H9 (cell line): ENCODE measurements at regions not wholly inside any gene's neighbourhood (a gene's known extent, or its start where the extent isn't known, plus 50 kb on each side); places are given as distances from the start of the nearest gene placed in this dataset.

Experiments
- DNase-seq: peaks from one replicate; pipeline ENCODE4 v3.0.0-alpha.2; 2017
- H2AFZ ChIP-seq: one replicate; pipeline ENCODE4 v1.6.1; 2013; ENCODE audit warnings: mild to moderate bottlenecking, low read length, control low read depth, moderate library complexity
- H2AK5ac ChIP-seq: 2 replicates; pipeline ENCODE4 v1.6.1; 2013; ENCODE audit warnings: low read length, control low read depth, mixed read lengths; ENCODE audit not compliant: insufficient read length
- H2BK120ac ChIP-seq: one replicate; pipeline ENCODE4 v1.6.1; 2013; ENCODE audit warnings: low read depth, mild to moderate bottlenecking, low read length, control low read depth, inconsistent platforms; ENCODE audit not compliant: poor library complexity, severe bottlenecking
- H2BK12ac ChIP-seq: 2 replicates; pipeline ENCODE4 v1.6.1; 2013; ENCODE audit warnings: low read length, control low read depth, mixed read lengths, low read depth; ENCODE audit not compliant: insufficient read length
- H2BK15ac ChIP-seq: 2 replicates; pipeline ENCODE4 v1.6.1; 2013; ENCODE audit warnings: low read depth, low read length, control low read depth
- H2BK20ac ChIP-seq: one replicate; pipeline ENCODE4 v1.6.1; 2013; ENCODE audit warnings: low read depth, mild to moderate bottlenecking, low read length, control low read depth, inconsistent platforms; ENCODE audit not compliant: poor library complexity, severe bottlenecking
- H2BK5ac ChIP-seq: 2 replicates; pipeline ENCODE4 v1.6.1; 2013; ENCODE audit warnings: low read length, control low read depth, mixed read lengths; ENCODE audit not compliant: insufficient read length
- H3K14ac ChIP-seq: 2 replicates; pipeline ENCODE4 v1.6.1; 2013; ENCODE audit warnings: low read length, control low read depth; ENCODE audit not compliant: insufficient read depth
- H3K18ac ChIP-seq: 2 replicates; pipeline ENCODE4 v1.6.1; 2013; ENCODE audit warnings: low read depth, mild to moderate bottlenecking, mixed read lengths, low read length, control low read depth; ENCODE audit not compliant: insufficient read length
- H3K23ac ChIP-seq: 2 replicates; pipeline ENCODE4 v1.6.1; 2013; ENCODE audit warnings: low read length, control low read depth, mixed read lengths, low read depth; ENCODE audit not compliant: insufficient read length
- H3K23me2 ChIP-seq: 2 replicates; pipeline ENCODE4 v1.6.1; 2013; ENCODE audit warnings: low read depth, mild to moderate bottlenecking, mixed read lengths, low read length, control low read depth; ENCODE audit not compliant: insufficient read length, poor library complexity, severe bottlenecking
- H3K27ac ChIP-seq: 2 replicates; pipeline ENCODE4 v1.5.1; 2013; ENCODE audit warnings: low read length, control low read depth, mixed read lengths, low read depth; ENCODE audit not compliant: insufficient read length
- H3K27me3 ChIP-seq: 2 replicates; pipeline ENCODE4 v1.6.1; 2013; ENCODE audit warnings: low read length, control low read depth, inconsistent platforms; ENCODE audit not compliant: insufficient read depth
- H3K4ac ChIP-seq: 2 replicates; pipeline ENCODE4 v1.6.1; 2013; ENCODE audit warnings: low read depth, mild to moderate bottlenecking, control low read depth, inconsistent platforms, low read length, moderate library complexity
- H3K4me1 ChIP-seq: 2 replicates; pipeline ENCODE4 v1.6.1; 2013; ENCODE audit warnings: low read length, control low read depth, inconsistent platforms; ENCODE audit not compliant: insufficient read depth
- H3K4me2 ChIP-seq: 2 replicates; pipeline ENCODE4 v1.6.1; 2013; ENCODE audit warnings: low read length, control low read depth, mixed read lengths; ENCODE audit not compliant: insufficient read length, insufficient read depth
- H3K56ac ChIP-seq: 2 replicates; pipeline ENCODE4 v1.6.1; 2013; ENCODE audit warnings: low read depth, mild to moderate bottlenecking, mixed read lengths, low read length, control low read depth; ENCODE audit not compliant: insufficient read length
- H3K79me1 ChIP-seq: 2 replicates; pipeline ENCODE4 v1.6.1; 2013; ENCODE audit warnings: low read depth, mild to moderate bottlenecking, moderate library complexity, low read length, control low read depth, inconsistent platforms; ENCODE audit not compliant: insufficient read depth, poor library complexity, severe bottlenecking
- H3K79me2 ChIP-seq: 2 replicates; pipeline ENCODE4 v1.6.1; 2013; ENCODE audit warnings: low read length, control low read depth, inconsistent platforms; ENCODE audit not compliant: insufficient read depth
- H3K9ac ChIP-seq: 2 replicates; pipeline ENCODE4 v1.6.1; 2013; ENCODE audit warnings: low read length, control low read depth, mixed read lengths; ENCODE audit not compliant: insufficient read length; ENCODE audit errors: extremely low read depth
- H3K9me3 ChIP-seq: one replicate; pipeline ENCODE4 v1.6.1; 2013; ENCODE audit warnings: low read depth, low read length, inconsistent platforms; ENCODE audit not compliant: control insufficient read depth
- H3T11ph ChIP-seq: one replicate; pipeline ENCODE4 v1.6.1; 2013; ENCODE audit warnings: mild to moderate bottlenecking, low read length, control low read depth, inconsistent platforms
- H4K20me1 ChIP-seq: one replicate; pipeline ENCODE4 v1.6.1; 2013; ENCODE audit not compliant: control insufficient read depth, insufficient read length, insufficient read depth
- H4K5ac ChIP-seq: 2 replicates; pipeline ENCODE4 v1.6.1; 2013; ENCODE audit warnings: low read depth, mild to moderate bottlenecking, mixed read lengths, low read length, control low read depth; ENCODE audit not compliant: insufficient read length
- H4K8ac ChIP-seq: replicated peaks from 2 replicates; pipeline ENCODE4 v1.6.1; 2013; ENCODE audit warnings: low read length, control low read depth, mixed read lengths, low read depth; ENCODE audit not compliant: insufficient read length
- H4K91ac ChIP-seq: 2 replicates; pipeline ENCODE4 v1.6.1; 2013; ENCODE audit warnings: low read depth, mild to moderate bottlenecking, moderate library complexity, mixed read lengths, low read length, control low read depth; ENCODE audit not compliant: insufficient read length
- H3K27ac Mint-ChIP-seq, 3 experiments: 2 replicates in 2 of 3; 3 replicates in 1 of 3; pipeline ENCODE4 v1.8.0; 2020 to 2021; ENCODE audit warnings: mixed read lengths in 3 of 3, mild to moderate bottlenecking in 1 of 3, moderate library complexity in 1 of 3
- H3K27me3 Mint-ChIP-seq: 2 replicates; pipeline ENCODE4 v1.8.0; 2021; ENCODE audit warnings: low read depth, mild to moderate bottlenecking, moderate library complexity, mixed read lengths
- H3K36me3 Mint-ChIP-seq, 3 experiments: 2 replicates in 2 of 3; 3 replicates in 1 of 3; pipeline ENCODE4 v1.8.0; 2020 to 2021; ENCODE audit warnings: low read depth in 3 of 3, mixed read lengths in 3 of 3; ENCODE audit not compliant: insufficient read depth in 1 of 3
- H3K4me1 Mint-ChIP-seq, 2 experiments: 2 replicates each; pipeline ENCODE4 v1.8.0; 2020; ENCODE audit warnings: mixed read lengths in 2 of 2
- H3K4me3 Mint-ChIP-seq, 2 experiments: 2 replicates in 1 of 2; 3 replicates in 1 of 2; pipeline ENCODE4 v1.8.0; 2020 to 2021; ENCODE audit warnings: mild to moderate bottlenecking in 2 of 2, mixed read lengths in 2 of 2, moderate library complexity in 1 of 2
- H3K9me3 Mint-ChIP-seq, 2 experiments: 2 replicates in 1 of 2; 3 replicates in 1 of 2; pipeline ENCODE4 v1.8.0; 2020; ENCODE audit warnings: mild to moderate bottlenecking in 2 of 2, mixed read lengths in 2 of 2, moderate library complexity in 1 of 2
- WGBS: extraction: QIAGEN DNeasy Blood & Tissue Kit; methylation state at CpG from one replicate; pipeline ENCODE4 v1.1.7; 2013; ENCODE audit warnings: missing lambda C conversion rate, low lambda C conversion rate, mixed read lengths; ENCODE audit not compliant: insufficient read length; ENCODE audit errors: extremely low coverage; 5-methylcytosine and 5-hydroxymethylcytosine counted together
- TF ChIP-seq, protein P1 (sequence below): fragments of 200-600 bp; sonication (generic); conservative IDR thresholded peaks from 3 replicates; pipeline ENCODE4 v1.8.0; 2021; ENCODE audit warnings: antibody characterized with exemption, mild to moderate bottlenecking

DNA sequence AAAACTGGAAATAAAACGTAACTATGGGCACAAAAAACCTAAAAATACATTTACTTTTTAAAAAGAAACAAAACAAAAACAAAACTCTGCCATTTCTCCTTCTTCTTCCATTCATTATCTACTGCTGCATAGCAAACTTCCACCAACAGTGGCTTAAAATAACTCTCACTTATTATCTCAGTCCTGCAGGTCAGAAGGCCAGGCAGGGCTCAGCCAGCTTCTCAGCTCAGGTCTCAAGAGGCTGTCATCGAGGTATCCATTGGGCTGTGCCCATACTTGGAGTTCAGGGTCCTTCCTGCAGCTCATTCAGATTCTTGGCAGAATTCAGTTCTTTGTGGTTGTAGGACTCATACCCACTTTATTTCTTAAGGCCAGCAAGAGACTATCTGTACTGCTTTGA lies 352.7 kb upstream of the PLD5 start:
- H3K79me1 ChIP-seq: no peaks in the 10 kb centered on the region
- Mint-ChIP-seq H3K4me1 (no peaks in the 10 kb centered on the region), H3K9me3 (no peaks in the 10 kb centered on the region), H3K27ac (0 out of 7 replicates have a peak overlapping the region, but pooled peaks of 1 of the 3 experiments have one; percentile 34), H3K36me3 (no peaks in the 10 kb centered on the region), H3K4me3 (no peak overlapping the region), H3K27me3 (no peaks in the 10 kb centered on the region)
- H2BK120ac ChIP-seq: no peak overlapping the region
- no peak overlapping the region for H3K9ac ChIP-seq
- TF ChIP-seq, protein P1, sequence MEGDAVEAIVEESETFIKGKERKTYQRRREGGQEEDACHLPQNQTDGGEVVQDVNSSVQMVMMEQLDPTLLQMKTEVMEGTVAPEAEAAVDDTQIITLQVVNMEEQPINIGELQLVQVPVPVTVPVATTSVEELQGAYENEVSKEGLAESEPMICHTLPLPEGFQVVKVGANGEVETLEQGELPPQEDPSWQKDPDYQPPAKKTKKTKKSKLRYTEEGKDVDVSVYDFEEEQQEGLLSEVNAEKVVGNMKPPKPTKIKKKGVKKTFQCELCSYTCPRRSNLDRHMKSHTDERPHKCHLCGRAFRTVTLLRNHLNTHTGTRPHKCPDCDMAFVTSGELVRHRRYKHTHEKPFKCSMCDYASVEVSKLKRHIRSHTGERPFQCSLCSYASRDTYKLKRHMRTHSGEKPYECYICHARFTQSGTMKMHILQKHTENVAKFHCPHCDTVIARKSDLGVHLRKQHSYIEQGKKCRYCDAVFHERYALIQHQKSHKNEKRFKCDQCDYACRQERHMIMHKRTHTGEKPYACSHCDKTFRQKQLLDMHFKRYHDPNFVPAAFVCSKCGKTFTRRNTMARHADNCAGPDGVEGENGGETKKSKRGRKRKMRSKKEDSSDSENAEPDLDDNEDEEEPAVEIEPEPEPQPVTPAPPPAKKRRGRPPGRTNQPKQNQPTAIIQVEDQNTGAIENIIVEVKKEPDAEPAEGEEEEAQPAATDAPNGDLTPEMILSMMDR: no peak
- H3K79me2 ChIP-seq: no peaks in the 10 kb centered on the region
- no peak overlapping the region for H4K91ac ChIP-seq
- H2AK5ac ChIP-seq: no peak overlapping the region
- no peak overlapping the region for H3K23ac ChIP-seq
- no peak overlapping the region for H3K18ac ChIP-seq
- no peak overlapping the region for H3K56ac ChIP-seq
- no peak overlapping the region for H3K4me2 ChIP-seq
- H3K23me2 ChIP-seq: no peaks in the 10 kb centered on the region
- no peak overlapping the region for H2BK5ac ChIP-seq
- H2BK12ac ChIP-seq: no peak overlapping the region
- no peak overlapping the region for H2AFZ ChIP-seq
- H3K27ac ChIP-seq: no peak overlapping the region
- WGBS: no CpG with 5 or more reads among the region's 2 CpGs
- no peak overlapping the region for H4K8ac ChIP-seq
- no peak overlapping the region for H4K5ac ChIP-seq
- H3K4me1 ChIP-seq: no peaks in the 10 kb centered on the region
- no peaks in the 10 kb centered on the region for H3K27me3 ChIP-seq
- no peak overlapping the region for H2BK15ac ChIP-seq
- no peak overlapping the region for H3K14ac ChIP-seq
- no peak overlapping the region for H3T11ph ChIP-seq
- no peak overlapping the region for H3K4ac ChIP-seq
- H2BK20ac ChIP-seq: no peak overlapping the region
- H4K20me1 ChIP-seq: no peaks in the 10 kb centered on the region
- no peaks in the 10 kb centered on the region for H3K9me3 ChIP-seq
- DNase-seq: no peak
